ENCODE measurements at regions not wholly inside any gene's neighbourhood (a gene's known extent, or its start where the extent isn't known, plus 50 kb on each side); places are given as distances from the start of the nearest gene placed in this dataset.
"Not testable (repeated sequence)": the region's sequence is repeated elsewhere in the genome, so short reads cannot be mapped to it uniquely, and the experiment has no call there.

DNA sequence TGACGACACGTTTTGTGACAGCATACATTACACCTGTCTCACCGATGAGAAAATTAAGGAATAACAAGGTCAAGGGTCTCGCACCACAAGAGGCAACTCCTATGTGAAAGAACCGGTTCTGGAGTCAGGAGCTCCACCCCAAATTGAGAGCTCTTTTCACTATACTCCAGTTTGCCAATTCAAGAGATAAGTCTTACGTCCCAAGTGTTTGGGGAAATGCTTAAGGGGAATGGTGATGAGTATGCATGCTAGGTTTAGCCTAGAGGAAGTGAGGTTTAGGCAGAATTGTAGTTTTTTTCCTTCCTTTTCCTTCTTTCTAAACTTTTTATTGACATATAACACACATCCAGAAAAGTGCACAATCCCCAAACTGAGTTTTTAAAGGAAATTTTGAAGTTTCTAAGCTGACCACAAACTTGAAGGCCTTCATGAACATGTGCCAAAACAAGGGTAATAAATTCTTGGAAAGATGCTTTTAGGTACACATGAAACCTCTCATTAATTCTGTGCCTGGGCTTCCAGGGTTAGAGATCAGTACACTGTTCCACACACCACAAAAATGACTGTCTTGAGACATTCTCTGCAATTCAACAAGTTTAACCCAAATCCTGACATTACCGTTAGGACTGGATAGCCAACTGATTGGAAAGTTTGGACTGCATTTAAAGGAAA is 127.6 kb upstream of the SLC1A3 start:
- DNase-seq (ENCODE audit: low read depth in 3 of 3), result no peak

DNA sequence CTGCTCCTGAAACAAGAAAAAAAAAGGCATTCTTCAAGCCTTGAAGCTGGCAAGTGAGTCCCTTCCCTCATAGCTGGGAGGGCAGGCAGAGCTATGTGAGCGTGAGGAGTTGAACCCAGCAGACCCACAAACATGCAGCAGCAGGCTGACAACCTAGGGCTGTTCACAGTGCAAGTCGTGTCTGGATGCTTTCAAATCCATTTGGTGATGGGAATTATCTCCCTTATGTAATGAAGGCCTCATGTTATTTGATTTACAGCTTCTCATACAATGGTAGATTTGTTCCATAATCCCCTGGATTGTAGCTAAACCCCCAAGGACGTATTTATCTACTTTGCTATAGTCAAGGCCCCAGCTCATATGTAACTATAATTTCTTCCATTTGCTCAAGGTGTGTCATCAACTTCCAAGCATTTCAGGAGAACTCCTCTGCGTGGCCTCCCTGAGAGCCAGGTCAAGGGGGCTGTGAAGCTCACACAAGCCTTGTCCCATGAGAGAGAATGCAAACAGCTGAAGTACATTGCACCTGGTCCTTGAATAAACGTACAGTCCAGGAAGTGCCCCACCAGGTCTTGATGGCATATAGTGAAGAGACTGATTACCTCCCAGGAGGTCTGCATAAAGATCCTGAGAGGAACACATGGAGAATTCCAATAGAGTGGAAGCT is 124.8 kb upstream of the SLC1A3 start:
- DNase-seq (ENCODE audit: low read depth in 3 of 3), result no peak

- DNase-seq (ENCODE audit: low read depth in 3 of 3), result no peak
These were observed 123.6 kb upstream of the SLC1A3 start for GRCh38 chr5:36482812-36483211.

DNA sequence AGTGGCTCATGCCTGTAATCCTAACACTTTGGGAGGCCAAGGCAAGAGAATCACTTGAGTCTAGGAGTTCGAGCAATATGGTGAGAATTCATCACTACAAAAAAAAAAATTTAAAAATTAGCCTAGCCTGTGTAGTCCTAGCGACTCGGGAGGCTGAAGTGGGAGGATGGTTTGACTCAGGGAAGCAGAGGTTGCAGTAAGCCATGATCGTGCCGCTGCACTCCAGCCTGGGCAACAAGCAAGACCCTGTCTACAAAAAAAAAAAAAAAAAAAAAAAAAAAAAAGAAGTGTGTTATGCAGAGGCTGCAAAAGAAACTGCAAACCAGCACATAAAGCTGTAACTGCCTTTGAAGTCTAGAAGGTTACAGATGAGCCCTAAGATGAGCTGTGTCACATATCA is 116.9 kb upstream of the SLC1A3 start:
- no peak for DNase-seq (ENCODE audit: low read depth in 3 of 3)

GRCh38 chr5:36491856-36492255 is 114.5 kb upstream of the SLC1A3 start:
- DNase-seq (ENCODE audit: low read depth in 3 of 3), result no peak

DNA sequence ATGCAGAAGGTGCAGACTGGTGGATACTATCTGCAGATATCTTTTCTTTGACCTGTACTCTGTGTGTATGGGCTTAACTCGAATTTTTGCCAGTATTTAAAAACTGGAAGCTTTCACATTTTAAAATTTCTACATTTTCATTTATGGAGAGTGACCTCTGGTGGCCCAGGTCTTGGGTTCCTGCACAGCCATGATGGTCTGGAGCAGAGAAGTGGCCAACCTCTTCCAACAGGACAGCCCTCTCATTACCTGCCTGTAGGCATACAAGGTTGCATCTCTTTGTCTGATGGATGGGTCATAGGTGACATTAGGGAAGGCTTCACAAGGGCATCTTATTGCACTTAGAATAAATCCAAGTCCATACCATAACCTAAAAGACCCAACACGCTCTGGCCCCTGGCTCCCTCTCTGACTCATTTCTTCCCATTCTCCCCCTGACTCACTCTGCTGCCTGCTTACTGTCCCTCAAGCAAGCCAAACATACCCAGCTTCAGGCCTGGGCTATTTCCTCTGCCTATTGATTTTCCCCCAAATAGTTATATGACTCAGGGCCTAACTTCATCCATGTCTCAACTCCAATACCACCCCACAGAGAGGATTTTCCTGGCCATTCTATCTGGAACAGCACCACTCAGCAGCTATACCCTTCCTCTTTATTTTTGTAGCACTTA is 113.3 kb upstream of the SLC1A3 start:
- DNase-seq (ENCODE audit: low read depth in 3 of 3), result no peak

DNA sequence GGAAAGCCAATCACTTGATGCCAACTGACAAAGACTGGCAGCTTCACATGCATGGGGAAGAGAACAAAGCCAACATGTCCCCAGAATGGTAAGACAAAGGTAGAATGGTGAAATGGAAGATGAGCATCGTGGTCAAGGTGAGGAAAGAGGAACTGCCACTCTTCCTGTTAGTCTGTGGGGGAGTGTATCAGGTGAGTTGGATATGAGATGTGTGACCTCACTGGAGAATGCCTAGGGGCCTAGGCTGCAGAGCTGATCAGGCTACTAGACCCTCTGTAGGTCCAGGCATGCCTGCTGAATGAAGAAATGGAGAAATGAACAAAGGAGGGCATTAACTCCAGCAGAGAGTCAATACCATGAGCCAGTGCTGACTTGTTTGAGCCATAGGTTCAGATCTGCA is 112.4 kb upstream of the SLC1A3 start:
- no peak for DNase-seq (ENCODE audit: low read depth in 3 of 3)

DNA sequence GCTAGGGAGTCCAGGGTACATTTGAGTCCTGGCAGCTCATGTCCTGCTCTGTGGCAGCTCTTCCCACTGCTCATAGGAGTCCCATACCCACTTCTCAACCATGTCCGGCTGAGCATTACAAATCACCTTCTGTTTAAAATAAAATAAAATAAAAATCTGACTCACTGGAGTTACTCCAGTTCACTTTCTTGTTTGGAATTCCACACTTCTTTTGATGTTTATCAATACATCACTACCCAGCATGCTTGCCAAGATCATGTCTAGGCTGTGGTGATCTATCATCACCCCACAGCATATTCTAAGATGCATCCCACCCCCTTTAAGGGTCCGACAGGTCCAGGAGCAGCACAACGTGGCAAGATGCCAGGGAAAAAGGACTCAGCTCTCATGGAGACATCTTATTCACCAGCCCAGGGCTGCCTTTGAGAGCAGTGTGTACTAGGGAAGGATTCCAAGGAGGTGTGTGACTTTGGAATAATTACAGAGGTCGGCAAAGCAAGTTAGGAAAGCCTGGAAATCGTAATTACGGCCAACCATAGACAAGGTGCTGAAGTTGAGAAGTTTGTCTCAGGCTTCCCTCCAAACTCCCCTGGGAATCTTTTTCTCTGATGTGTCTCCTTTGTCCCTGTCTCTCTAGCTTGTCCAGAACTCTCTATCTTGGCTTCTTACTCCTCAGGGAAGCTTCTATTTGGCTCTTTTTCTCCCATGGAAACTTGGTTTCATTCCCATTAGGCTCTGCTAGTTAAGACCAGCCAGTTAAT is 111.4 kb upstream of the SLC1A3 start:
- no peak for DNase-seq (ENCODE audit: low read depth in 3 of 3)

DNA sequence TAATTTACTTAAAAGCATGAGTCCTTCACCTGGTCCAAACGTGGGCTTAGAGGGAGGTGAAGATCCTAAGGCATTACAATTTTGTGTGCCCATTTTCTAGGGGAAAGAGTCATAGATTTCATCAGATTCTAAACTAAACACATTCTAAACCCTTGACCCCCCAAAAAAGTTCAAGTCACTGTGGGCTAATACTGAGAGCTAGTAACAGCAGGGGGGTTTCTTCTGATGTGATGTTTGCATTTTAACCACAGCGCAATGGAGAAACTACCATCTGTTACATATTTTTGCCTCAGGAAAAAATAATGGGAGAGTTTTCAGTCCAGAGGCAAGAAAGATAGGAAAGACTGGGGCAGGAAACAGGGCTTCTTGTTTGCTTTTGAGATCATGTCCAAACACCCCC is 110.8 kb upstream of the SLC1A3 start:
- DNase-seq (ENCODE audit: low read depth in 3 of 3), result no peak

GRCh38 chr5:36496471-36496870 is 109.9 kb upstream of the SLC1A3 start:
- DNase-seq (ENCODE audit: low read depth in 3 of 3), result no peak

DNA sequence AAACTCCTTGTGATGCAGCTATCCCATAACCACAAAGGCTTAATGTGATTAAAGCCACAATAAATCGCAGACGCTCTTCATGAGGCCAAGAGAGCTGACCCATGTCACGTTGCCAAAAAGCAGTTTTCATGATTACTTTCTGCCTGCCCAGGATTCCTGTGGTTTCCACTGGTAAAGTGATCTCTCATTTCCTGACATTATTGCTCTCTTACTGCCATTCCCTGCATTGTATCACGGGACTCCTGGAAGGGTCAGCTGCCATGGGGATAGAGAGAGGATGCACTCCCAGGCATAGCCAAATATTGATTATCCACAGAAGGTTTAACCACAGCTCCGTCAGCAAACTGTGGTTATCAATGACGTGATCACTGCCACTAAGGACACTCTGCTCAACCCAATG is 103.8 kb upstream of the SLC1A3 start:
- DNase-seq (ENCODE audit: low read depth in 3 of 3), result no peak

DNA sequence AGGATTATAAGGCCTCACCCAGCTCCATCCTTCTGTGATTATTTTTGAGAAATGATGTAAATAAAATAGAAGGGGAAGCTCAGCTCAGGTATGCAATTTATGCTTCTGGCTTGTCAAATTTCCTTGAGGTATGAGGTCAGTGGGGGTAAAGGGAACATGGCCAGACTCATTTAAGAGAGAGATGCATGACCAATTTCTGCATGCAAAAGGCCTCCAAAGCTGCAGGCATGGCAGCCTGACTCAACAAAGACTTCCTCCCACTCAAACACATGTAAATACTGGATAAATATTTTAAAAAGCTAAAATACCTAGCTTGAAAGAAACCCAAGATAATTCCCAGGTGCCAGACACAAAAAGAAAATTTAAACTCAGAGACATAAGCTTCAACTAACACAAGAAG is 101.4 kb upstream of the SLC1A3 start:
- DNase-seq (ENCODE audit: low read depth in 3 of 3), result no peak

DNA sequence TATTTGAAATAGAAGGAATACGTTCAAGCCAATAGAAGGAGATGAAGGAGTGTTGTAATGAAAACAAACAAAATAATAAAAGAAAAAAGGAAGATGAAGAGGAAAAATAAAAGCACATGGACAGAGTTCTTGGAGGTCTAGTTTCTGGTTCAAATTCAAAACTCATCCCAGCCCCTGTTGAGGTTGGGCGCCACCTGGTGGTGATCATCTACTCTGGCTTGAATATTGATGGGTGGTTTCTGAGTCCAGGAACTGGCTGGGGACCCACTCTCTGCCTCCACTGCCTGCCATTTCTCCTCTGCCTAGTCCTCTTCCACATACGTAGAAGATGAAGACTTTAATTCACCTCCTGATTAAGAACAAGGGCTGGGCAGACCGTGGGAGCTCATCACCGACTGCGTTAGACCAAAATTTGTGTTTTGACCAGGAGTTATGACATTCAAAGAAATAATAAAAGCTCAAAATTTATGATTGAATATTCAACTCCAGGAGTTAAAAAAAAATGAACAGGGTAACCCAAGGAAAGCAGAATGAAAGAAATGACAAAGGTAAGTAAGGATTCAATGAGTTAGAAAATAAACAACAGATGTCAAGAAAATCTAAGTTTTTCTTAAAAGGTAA is 99.0 kb upstream of the SLC1A3 start:
- peak; percentile 39 to 59 (median 52) for DNase-seq (ENCODE audit: low read depth in 3 of 3)

DNA sequence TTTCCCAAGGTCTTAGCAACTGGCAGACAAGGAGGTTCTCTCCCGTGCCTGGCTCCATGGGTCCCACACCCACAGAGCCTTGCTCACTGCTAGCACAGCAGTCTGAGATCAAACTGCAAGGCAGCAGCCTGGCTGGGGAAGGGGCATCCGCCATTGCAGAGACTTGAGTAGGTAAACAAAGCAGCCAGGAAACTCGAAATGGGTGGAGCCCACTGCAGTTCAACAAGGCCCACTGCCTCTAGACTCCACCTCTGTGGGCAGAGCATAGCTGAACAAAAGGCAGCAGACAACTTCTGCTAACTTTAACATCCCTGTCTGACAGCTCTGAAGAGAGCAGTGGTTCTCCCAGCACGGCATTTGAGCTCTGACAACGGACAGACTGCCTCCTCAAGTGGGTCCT is 98.1 kb upstream of the SLC1A3 start:
- DNase-seq (ENCODE audit: low read depth in 3 of 3), result not testable (repeated sequence)

- DNase-seq (ENCODE audit: low read depth in 3 of 3), result not testable (repeated sequence)
These were observed 92.8 kb upstream of the SLC1A3 start for GRCh38 chr5:36513647-36514046.

- no peak for DNase-seq (ENCODE audit: low read depth in 3 of 3)
These were observed 86.5 kb upstream of the SLC1A3 start for GRCh38 chr5:36519881-36520280.

DNA sequence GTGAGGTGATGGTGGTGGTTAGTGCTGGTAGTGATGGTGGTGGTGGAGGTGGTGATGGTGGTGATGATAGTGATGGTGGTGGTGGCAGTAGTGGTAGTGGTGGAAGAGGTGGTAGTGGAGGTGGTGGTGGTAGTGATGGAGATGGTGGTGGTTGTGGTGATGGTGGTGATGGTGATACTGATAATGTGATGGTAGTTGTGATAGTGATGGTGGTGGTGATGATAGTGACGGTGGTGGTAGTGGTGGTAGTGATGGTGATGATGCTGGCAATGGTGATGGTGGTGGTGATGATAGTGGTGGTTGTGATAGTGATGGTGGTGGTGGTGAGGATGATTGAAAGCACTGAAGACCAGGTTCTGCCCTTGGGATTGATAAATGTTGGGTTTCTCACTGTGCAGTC is 85.2 kb upstream of the SLC1A3 start:
- DNase-seq (ENCODE audit: low read depth in 3 of 3), result no peak

- DNase-seq (ENCODE audit: low read depth in 3 of 3), result no peak
These were observed 84.3 kb upstream of the SLC1A3 start for GRCh38 chr5:36521838-36522745.

GRCh38 chr5:36522746-36523065 is 83.7 kb upstream of the SLC1A3 start:
- no peak for DNase-seq (ENCODE audit: low read depth in 3 of 3)

DNA sequence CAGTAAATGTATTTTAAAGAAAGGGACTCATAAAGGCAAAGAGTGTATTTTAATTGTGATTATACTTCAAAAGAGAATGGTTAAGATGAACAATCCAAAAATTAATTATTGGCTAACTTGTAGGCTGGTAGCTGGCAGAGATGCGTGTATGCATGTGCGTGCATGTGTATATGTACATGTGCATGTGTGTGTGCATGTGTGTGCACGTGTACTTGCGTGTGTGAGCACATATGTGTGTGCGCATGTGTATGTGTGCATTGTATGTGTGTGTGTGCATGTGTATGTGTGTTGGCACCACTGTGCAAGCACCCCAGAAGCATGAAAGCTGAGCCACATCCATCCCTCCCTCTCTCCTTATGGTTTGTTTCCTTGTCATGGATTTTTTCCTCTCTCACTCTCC is 83.0 kb upstream of the SLC1A3 start:
- no peak for DNase-seq (ENCODE audit: low read depth in 3 of 3)

GRCh38 chr5:36523926-36524325 is 82.5 kb upstream of the SLC1A3 start:
- DNase-seq (ENCODE audit: low read depth in 3 of 3), result no peak

Measured in stimulated activated CD4-positive, alpha-beta T cell treated with anti-CD3 and anti-CD28 coated beads, TNF-alpha, amount 100 ng/mL, for 4 hours (primary cell).